ENCODE measurements at regions not wholly inside any gene's neighbourhood (a gene's known extent, or its start where the extent isn't known, plus 50 kb on each side); places are given as distances from the start of the nearest gene placed in this dataset.
A peak's percentile ranks its signal among the peaks of the same experiment; 100 is the strongest.
"Not testable (repeated sequence)": the region's sequence is repeated elsewhere in the genome, so short reads cannot be mapped to it uniquely, and the experiment has no call there.

DNA sequence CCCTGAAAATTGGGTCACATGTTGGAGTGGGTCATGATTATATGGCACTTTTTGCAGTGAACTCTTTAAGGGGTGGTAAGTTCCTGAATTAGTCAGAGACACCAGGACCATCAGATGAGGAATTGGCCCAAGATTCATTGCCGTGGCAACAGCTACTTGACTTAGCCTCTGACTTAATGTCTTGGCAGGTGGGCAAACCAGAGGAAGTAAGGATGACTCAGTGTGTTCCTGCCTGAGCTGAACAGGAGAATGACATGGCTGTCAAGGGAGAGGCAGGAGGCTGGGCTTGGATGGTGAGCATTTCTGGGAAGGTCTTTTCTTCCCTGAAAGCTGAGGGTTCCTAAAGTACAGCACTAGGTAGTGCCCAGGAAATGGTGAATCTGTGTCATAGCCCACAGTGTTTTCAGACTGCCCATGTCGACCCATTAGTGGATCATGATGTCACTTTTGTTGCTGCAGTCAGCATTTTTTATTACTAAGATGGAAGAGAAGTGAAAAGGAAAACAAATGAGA lies 170.1 kb upstream of the PWP1 start:
- TF ChIP-seq Cebpa-rat (IDR thresholded peaks at IDR 0.05): no peak
- Histone ChIP-seq H3K9me3 (no peaks in the 10 kb centered on the region), H3K4me3 (no peak overlapping the region), H3K4me2 (peak overlapping the region; percentile 26; the same call in 1 of the 2 replicates), H3K9ac (no peak overlapping the region), H3K36me3 (no peaks in the 10 kb centered on the region), H3K27ac (no peak overlapping the region), H4K20me1 (no peaks in the 10 kb centered on the region), H3K4me1 (peaks cover 23% of the 10 kb centered on the region), H3K27me3 (no peaks in the 10 kb centered on the region)

DNA sequence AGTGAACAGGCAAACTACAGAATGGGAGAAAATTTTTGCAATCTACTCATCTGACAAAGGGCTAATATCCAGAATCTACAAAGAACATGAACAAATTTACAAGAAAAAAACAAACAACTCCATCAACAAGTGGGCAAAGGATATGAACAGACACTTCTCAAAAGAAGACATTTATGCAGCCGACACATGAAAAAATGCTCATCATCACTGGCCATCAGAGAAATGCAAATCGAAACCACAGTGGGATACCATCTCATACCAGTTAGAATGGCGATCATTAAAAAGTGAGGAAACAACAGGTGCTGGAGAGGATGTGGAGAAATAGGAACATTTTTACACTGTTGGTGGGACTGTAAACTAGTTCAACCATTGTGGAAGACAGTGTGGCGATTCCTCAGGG lies 167.8 kb upstream of the PWP1 start:
- H3K4me1 ChIP-seq: peaks cover 25% of the 10 kb centered on the region
- not testable (repeated sequence) for H4K20me1 ChIP-seq, H3K27ac ChIP-seq, H3K4me3 ChIP-seq, H3K9me3 ChIP-seq, H3K9ac ChIP-seq, H3K36me3 ChIP-seq, H3K4me2 ChIP-seq, H3K27me3 ChIP-seq

DNA sequence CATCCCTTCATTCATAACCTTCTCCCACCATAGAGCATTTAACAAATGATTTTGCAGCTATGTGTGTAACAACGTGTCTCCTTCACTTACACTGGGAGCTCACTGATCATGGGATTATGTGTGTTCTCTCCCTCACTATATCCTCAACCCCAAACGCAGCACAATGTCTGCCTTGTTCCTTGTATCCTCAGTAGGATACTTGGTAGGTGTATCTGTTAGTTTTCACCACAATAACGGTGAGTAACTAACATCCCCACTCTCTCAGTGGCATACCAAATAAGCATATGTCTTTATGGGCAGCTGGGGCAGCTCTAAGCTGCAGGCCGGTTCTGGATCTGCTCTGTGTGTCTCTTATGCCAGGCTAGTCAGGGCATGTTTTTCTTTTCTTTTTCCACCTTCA lies 166.7 kb upstream of the PWP1 start:
- Histone ChIP-seq H4K20me1 (no peaks in the 10 kb centered on the region), H3K27me3 (no peaks in the 10 kb centered on the region), H3K9me3 (no peaks in the 10 kb centered on the region), H3K4me2 (no peak overlapping the region), H3K4me3 (no peak overlapping the region), H3K36me3 (no peaks in the 10 kb centered on the region), H3K9ac (no peak overlapping the region), H3K4me1 (peaks cover 25% of the 10 kb centered on the region), H3K27ac (no peak overlapping the region)
- no peak for TF ChIP-seq Cebpa-rat (IDR thresholded peaks at IDR 0.05)

DNA sequence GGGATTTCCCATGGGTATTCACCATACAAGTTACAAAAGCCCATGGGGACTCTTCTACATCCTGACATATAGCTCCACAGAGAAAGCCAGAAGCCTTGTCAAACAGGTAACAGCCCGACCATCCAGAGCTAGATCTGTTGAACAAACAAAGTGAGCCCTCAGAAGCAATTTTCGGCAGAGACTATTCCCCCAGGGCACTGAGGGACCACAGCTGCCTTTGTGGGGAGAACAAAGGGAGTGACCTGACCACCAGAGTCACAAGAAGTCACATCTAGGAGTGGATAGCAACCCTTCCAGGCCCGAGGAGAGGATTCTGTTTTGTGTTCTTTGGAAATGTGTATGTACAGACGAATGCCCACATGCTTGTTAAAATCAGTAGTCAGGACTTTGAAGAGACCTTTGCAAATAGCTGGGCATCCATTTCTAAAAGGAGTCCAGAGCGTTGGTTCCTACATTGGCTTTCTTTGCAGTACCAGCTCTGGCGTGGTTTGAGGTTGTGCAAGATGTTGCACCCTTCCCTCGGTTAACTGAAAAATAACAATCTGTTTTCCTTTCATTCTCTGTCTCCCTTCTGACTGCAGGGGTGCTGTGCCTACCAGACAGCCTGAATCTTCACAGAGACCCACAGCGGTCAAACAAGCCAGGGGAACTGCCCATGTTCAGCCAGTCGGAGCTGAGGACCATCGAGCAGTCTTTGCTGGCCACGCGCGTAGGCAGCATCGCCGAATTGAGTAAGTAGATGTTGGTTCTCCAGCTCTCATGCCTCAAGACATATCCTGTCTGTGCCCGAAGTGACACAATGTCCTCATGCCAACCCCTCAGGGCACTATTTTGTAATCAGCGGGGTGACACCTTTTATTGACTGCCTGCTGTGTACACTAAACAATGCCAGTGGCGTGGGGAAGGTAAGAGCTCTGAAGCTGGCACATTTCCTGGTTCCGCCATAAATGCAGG lies 165.4 kb upstream of the PWP1 start:
- Histone ChIP-seq H3K4me1 (peaks cover 23% of the 10 kb centered on the region), H3K36me3 (no peaks in the 10 kb centered on the region), H3K9me3 (no peaks in the 10 kb centered on the region), H3K27me3 (no peaks in the 10 kb centered on the region), H3K4me2 (peak overlapping the region; percentile 54), H3K9ac (no peak overlapping the region), H3K4me3 (no peak overlapping the region), H3K27ac (no peak overlapping the region), H4K20me1 (no peaks in the 10 kb centered on the region)
- no peak for TF ChIP-seq Cebpa-rat (IDR thresholded peaks at IDR 0.05)

DNA sequence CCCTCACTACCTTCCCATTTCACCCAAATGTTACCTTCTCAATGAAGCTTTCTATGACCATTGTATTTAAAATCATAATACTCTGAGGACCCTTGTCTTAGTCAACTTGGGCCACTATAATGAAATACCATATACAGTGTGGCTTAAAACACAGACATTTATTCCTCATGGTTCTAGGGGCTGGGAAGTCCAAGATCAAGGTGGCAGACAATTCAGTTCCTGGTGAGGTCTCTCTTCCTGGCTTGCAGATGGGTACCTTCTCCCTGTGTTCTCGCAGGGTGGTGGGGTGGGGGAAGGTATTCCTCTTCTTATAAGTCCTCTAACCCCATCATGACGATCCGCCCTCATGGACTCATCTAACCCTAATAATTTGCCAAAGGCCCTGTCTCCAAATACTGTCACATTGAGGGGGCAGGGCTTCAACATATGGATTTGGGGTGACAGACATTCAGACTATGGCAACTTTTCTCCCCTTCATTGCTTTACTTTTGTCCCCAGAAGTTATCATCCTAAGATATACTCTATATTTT lies 163.7 kb upstream of the PWP1 start:
- no peak overlapping the region for H3K4me3 ChIP-seq
- H3K9ac ChIP-seq: no peak overlapping the region
- no peak overlapping the region for H3K4me2 ChIP-seq
- no peaks in the 10 kb centered on the region for H3K27me3 ChIP-seq
- H3K9me3 ChIP-seq: no peaks in the 10 kb centered on the region
- H3K4me1 ChIP-seq: peaks cover 17% of the 10 kb centered on the region
- no peaks in the 10 kb centered on the region for H3K36me3 ChIP-seq
- no peak overlapping the region for H3K27ac ChIP-seq
- TF ChIP-seq Cebpa-rat (IDR thresholded peaks at IDR 0.05): no peak
- no peaks in the 10 kb centered on the region for H4K20me1 ChIP-seq

DNA sequence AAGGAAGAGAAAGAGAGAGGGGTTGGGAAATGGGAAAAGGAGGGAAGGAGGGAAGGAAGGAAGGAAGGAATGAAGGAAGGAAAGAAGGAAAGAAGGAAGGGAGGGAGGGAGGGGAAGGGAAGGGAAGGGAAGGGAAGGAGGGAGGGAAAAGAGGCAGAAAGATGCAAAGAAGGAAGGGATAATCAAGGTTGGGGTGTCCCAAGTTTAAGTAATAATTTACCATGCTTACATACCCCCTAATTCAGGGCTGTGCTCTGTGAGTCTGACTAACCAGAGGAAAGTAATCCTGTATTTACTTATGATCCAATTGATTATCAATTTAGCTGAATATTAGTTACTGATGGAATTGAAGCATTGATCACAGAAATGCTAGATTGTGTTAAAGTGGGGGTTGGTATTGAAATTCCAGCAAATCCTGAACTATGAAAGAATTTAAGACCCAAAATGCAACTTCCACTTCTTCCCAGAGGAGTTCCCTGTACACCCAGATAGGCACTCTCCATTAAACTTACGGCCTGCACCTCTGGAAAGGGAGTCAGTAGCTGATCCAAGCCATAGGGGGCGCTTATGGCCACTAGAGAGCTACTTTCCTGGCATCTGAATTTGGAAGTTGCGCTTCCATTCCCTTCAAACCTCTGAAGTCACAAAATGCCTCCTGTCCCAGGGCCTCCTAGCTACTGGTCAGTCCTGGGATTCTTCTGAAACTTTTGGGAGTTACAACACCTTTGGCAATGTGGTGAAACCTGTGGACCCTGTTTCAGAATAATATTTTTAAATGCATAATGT lies 162.7 kb upstream of the PWP1 start:
- no peaks in the 10 kb centered on the region for H4K20me1 ChIP-seq
- H3K36me3 ChIP-seq: no peaks in the 10 kb centered on the region
- no peaks in the 10 kb centered on the region for H3K9me3 ChIP-seq
- H3K4me1 ChIP-seq: peaks cover 17% of the 10 kb centered on the region
- H3K27ac ChIP-seq: no peak overlapping the region
- no peaks in the 10 kb centered on the region for H3K27me3 ChIP-seq
- H3K4me3 ChIP-seq: no peak overlapping the region
- TF ChIP-seq Cebpa-rat (IDR thresholded peaks at IDR 0.05): no peak
- no peak overlapping the region for H3K9ac ChIP-seq
- H3K4me2 ChIP-seq: no peak overlapping the region

DNA sequence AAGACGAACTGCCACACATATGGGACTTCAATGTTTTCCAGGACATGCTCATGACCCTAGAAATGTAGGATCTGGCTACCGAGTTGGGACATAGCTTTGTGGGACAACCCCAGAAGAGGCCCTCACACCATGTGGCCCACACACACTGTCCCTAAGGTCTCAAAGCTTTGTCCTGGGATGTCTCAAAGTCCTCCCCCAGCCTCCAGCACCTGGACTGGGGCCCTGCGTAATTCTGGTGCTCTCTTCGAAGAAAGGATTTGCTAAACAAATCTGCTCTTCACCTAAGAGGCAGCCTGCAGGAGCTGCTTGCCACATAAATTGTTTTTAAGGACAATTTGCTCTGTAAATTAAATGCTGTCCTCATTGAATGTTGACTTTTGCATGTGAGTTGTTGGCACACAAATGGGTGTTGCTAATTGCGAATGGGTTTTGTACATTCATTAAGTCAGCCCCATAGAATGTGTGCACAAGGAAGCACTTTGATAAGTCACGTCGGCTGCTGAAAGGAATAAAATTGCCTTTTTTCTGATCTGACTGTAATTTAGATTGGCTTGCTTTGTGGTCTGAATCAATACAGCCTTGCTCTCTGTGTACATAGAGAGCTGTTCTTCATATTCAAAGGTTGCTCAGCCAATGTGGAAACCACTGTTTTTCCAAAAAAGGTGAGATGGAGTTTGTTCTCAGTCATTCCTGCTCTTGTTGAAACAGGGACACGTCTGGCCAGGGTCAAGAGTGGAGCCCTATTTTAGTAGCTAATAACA lies 161.6 kb upstream of the PWP1 start:
- no peaks in the 10 kb centered on the region for H3K36me3 ChIP-seq
- no peak for TF ChIP-seq Cebpa-rat (IDR thresholded peaks at IDR 0.05)
- H3K4me3 ChIP-seq: no peak overlapping the region
- H4K20me1 ChIP-seq: no peaks in the 10 kb centered on the region
- H3K9me3 ChIP-seq: no peaks in the 10 kb centered on the region
- H3K4me2 ChIP-seq: no peak overlapping the region
- no peak overlapping the region for H3K9ac ChIP-seq
- H3K27me3 ChIP-seq: no peaks in the 10 kb centered on the region
- H3K27ac ChIP-seq: no peak overlapping the region
- H3K4me1 ChIP-seq: peaks cover 17% of the 10 kb centered on the region

DNA sequence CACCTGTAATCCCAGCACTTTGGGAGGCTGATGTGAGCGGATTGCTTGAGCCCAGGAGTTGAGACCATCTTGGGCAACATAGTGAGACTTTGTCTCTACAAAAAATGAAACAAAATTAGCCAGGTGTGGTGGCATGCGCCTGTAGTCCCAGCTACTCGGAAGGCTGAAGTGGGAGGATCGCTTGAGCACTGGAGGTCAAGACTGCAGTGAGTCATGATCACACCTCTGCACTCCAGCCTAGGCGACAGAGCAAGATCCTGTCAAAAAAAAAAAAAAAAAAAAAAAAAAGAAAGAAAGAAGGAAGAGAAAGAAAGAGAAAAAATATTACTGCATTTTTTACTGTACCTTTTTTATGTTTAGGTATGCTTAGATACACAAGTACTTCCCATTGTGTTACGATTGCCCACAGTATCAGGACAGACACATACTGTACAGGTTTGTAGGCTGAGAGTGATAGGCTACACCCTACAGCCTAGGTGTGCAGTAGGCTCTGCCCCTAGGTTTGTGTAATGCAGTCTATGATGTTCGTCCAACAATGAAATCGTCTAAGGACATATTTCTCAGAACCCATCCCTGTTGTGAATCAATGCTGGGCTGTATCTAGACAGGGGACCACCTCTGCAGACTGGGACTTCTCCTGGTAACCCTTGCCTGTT lies 160.4 kb upstream of the PWP1 start:
- TF ChIP-seq Cebpa-rat (IDR thresholded peaks at IDR 0.05): no peak
- Histone ChIP-seq H3K4me1 (peaks cover 5% of the 10 kb centered on the region), H3K27ac (no peak overlapping the region)

More for the DNA sequence above, 160.4 kb upstream of the PWP1 start:
- Histone ChIP-seq H3K36me3 (no peaks in the 10 kb centered on the region), H3K4me2 (no peak overlapping the region), H3K27me3 (no peaks in the 10 kb centered on the region), H3K9ac (no peak overlapping the region), H3K4me3 (no peak overlapping the region), H4K20me1 (no peaks in the 10 kb centered on the region), H3K9me3 (no peaks in the 10 kb centered on the region)
